Stimulated activated CD4-positive, alpha-beta T cell treated with anti-CD3 and anti-CD28 coated beads, Interleukin-12 subunit alpha, Interleukin-12 subunit beta, amount 100 ng/mL, for 24 hours (primary cell): ENCODE measurements at regions not wholly inside any gene's neighbourhood (a gene's known extent, or its start where the extent isn't known, plus 50 kb on each side); places are given as distances from the start of the nearest gene placed in this dataset.

Experiments used
- DNase-seq, 2 experiments: peaks; one replicate each; pipeline ENCODE4 v3.0.0-alpha.2; 2020; ENCODE audit warnings: low read depth in 2 of 2

DNA sequence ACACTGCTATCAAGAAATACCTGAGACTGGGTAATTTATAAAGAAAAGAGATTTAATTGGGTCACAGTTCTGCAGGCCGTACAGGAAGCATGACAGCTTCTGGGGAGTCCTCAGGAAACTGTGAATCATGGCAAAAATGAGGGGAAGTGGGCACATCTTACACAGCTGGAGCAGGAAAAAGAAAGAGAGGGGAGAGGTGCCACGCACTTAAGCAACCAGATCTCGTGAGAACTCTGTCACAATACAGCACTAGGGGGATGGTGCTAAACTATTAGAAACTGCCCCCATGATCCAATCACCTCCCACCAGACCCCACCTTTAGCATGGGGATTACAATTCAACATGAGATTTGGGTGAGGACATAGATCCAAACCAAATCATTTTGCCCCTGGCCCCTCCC, 105.5 kb upstream of the CPLX2 start:
- DNase-seq, result no peak

- no peak for DNase-seq
These were observed 104.4 kb upstream of the CPLX2 start for GRCh38 chr5:175766963-175767362.

GRCh38 chr5:175772747-175773533, 98.4 kb upstream of the CPLX2 start:
- DNase-seq, result no peak

- DNase-seq, result no peak
These were observed 97.8 kb upstream of the CPLX2 start for GRCh38 chr5:175773534-175774070.

GRCh38 chr5:175775416-175775815, 96.0 kb upstream of the CPLX2 start:
- no peak for DNase-seq

DNA sequence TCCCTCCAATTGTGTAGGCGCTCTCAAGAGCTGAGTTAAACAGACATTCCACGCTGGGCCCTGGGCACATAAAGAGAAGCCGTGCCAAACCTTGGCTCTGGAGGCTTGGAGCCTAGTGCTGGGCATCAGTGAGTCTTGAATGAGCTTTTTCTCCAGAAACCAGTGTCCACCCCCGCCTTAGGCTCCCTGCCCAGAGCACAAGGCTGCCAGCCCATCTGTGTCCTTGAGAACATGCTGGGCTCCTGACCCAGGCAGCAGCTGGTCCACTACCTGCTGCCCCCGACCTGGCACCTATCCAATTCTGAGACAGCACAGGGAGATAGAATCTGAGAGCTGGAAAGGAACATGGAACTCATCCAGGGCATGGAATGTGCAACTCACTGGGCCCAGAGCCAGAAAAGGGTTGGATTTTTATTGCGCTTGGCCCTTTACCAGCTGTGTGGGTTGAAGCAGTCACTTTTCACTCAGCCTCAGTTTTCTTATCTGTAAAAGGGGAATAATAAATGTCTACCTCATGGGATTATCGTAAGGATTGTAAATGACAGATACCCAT, 92.4 kb upstream of the CPLX2 start:
- DNase-seq, result no peak

GRCh38 chr5:175783739-175784138, 87.6 kb upstream of the CPLX2 start:
- DNase-seq, result no peak

DNA sequence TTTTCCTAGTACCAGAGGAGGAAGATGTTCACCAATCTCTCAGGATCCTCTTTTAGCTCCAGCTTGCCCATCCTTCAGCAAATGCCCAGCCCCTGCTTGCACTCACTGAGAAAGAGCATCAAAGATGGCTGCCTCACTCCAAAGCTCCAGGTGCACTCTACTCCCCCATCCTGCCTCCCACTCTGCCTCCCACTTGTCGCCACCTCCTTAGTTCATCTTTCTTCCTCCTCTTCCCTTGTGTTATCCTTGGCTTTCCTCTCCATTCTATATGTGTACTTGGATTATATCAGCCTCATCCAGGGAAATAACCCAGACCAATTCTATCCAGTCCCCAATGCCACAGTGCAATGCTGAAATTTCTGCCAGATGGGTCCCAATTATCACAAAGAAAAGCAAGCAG, 87.1 kb upstream of the CPLX2 start:
- no peak for DNase-seq

- no peak for DNase-seq
These were observed 85.7 kb upstream of the CPLX2 start for GRCh38 chr5:175785681-175786080.

- no peak for DNase-seq
These were observed 83.1 kb upstream of the CPLX2 start for GRCh38 chr5:175788155-175788787.

DNA sequence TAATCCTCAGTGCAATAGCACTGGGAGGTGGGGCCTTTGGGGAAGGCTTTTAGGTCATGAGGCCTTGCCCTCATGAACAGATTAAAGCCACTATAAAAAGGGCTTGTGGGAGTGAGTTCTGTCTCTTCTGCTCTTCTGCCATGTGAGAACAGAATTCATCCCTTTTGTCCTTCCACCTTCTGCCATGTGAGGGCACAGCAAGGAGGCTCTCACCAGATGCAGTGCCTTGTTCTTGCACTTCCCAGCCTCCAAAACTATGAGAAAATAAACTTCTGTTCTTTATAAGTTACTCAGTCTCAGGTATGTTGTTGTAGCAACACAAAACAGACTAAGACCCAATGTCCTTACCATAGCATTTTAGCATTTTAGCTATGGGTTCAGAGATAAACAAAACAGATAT, 81.7 kb upstream of the CPLX2 start:
- DNase-seq, result no peak

GRCh38 chr5:175790796-175791195, 80.6 kb upstream of the CPLX2 start:
- DNase-seq, result no peak

- no peak for DNase-seq
These were observed 75.4 kb upstream of the CPLX2 start for GRCh38 chr5:175795959-175796358.

DNA sequence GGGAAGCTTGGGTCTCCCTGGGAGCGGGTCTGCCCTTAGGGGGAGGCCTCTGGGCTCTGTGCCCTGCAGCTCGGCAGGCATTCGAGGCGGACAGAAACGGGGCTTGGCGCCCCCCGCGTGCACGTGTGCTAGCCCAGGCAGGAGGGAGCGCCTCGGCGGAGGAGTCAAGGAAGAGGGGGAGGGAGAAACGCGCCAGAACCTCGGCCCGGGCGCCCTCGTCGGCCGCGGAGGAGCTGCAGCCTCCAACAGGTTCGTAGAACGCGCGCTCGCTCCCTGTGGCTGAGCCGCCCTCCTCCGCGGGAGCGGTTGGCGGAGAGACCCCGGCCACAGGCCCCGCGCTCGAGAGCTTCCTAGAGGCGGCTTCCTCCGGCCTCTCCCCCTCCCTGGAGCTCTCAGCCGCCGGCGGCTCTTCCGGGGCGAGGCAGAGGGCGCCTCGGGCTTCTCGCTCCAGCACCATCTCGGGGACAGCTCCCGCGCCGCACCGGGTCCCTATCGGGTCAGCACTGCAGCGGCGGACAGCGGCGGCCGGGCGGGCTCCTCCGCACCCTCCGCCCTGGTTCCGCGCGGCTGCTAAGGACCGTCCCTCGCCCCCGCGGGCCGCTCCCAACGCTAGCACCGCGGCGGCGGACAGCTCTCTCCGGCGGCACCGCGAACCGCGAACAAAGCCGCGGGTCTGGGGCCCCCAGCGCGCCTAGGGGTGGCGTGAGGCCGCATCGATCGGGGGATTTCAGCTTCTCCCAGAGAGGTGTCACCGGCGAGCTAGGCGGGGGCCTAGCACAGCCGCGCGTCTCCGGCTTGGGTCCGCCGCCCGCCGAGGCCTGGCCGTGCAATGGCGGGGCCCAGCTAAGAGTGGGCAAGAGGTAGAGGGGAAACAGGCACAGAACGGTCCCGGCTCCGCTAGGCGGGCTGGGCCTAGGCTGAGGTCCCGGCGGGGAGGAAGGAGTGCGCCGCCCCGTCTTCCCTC, 74.6 kb upstream of the CPLX2 start:
- DNase-seq, result peak; percentile 56 to 72

DNA sequence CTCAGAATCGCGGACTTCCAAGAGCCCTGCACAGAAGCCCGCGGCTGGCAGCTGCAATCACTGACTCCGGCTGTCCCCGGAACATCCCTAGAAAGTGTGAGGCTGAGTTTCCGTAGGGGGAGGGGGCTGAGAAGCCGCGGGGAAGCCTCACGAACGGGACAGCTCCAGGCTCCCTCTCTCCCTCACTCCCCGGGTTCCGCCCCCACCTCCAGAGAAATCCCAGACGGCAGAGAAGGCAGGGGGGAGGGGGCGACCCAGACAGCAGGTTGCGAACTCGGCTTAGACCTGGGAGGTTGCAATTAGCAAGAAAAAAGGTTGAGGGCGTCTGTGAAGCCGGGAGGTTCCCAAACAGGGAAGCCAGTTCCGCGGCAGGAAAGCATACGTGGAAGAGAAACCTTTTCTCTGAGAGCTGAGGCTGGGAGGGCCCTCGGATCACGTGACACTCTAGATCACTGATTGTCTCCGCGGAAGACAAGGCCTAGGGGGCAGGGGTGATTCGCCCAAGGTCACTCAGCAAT, 73.8 kb upstream of the CPLX2 start:
- no peak for DNase-seq

DNA sequence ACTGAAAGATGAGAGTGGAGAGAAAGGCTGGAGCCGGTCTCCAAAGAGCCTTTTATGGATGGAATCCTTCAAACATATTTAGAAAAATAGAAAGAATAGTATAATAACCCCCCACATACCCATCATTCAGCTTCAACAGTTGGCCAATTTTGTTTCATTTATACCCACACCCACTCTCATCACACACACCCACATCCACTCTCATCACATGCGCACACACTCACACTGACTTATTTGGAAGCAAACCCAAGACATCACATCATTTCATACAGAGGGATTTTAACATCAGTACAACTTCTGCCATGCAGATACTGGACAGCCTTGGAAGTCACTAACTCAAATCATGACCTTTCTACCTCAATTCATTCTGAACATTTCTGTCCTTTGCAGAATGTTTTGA, 72.8 kb upstream of the CPLX2 start:
- no peak for DNase-seq

DNA sequence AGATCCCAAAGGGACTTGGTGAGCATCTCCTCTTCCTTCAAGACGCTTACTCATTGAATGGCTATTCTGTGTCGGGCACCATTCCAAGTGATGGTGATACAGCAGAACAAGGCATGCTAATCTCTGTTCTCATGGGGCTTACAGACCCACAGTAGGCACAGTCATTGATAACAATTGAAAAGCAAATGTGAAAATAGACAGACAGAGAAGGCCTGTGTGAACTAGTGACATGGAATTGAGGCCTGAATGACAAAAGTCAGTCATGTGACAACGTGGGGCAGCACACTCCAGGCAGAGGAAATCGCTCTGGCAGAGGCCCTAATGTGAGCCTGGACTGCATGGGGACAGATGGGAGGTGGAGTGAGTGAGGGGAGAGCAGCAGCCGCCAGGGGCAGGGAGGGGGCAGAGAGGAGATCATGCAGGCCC, 70.7 kb upstream of the CPLX2 start:
- DNase-seq, result no peak

DNA sequence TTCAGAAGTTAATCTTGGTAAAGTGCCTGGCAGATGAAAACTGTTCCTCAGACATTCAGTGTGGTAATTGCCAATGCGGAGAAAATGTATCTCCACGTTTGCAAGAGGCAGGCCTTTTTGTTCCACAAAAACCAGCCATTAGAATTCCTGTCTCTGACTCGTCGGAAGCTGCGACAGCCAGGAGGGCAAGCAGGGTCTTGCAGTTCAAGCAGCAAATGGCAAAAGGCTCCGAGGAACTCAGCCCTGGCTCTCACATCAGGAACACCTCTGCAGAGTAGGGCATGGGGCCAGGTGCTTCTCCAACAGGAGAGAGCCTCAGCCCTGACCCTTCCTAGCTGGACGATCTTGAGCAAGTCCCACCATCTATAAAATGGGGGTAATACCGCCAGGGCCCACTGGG, 69.0 kb upstream of the CPLX2 start:
- DNase-seq, result no peak

DNA sequence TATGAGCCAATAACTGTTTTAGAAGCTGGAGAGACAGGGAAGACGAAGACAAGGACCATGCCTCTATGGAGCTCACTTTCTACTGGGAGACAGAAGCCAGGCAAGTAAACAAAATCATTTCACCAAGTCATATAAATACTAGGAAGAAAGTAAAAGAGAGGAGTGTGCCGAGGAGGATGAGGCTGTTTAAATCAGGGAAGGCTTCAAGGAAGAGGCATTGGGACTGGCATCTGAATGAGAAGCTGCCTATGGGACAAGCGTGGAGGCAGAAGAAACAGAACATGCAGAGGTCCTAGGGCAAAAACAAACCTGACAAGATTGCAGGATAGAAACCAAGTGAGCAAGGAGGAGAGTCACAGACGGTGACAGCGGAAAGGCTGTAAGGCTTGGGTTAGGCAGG, 68.1 kb upstream of the CPLX2 start:
- DNase-seq, result no peak

- no peak for DNase-seq
These were observed 67.5 kb upstream of the CPLX2 start for GRCh38 chr5:175803736-175804454.
